ENCODE measurements at regions not wholly inside any gene's neighbourhood (a gene's known extent, or its start where the extent isn't known, plus 50 kb on each side); places are given as distances from the start of the nearest gene placed in this dataset.

- Histone ChIP-seq H3K4me3 (no peak overlapping the region), H3K79me2 (ENCODE audit: low read depth) (no peaks in the 10 kb centered on the region), H3K36me3 (ENCODE audit: low read depth) (no peaks in the 10 kb centered on the region), H3K9me3 (ENCODE audit: insufficient read depth, low read depth) (no peaks in the 10 kb centered on the region), H2AFZ (no peak overlapping the region), H3K4me2 (no peak overlapping the region), H4K20me1 (ENCODE audit: insufficient read depth) (no peaks in the 10 kb centered on the region), H3F3A (ENCODE audit: insufficient read depth, low read depth) (no peaks in the 10 kb centered on the region), H3K27me3 (ENCODE audit: insufficient read depth, low read depth) (no peaks in the 10 kb centered on the region), H3K4me1 (replicated peaks; ENCODE audit: insufficient read depth) (no peaks in the 10 kb centered on the region), H3K9me2 (ENCODE audit: insufficient read depth) (no peaks in the 10 kb centered on the region), H3K27ac (no peak overlapping the region)
- CTCF ChIA-PET, result interaction anchor here (0.9 kb wide), 1 partner anchor 465 kb away, joined by 3 read pairs; no protein-coding TSS in a partner anchor
- intact Hi-C loops (cut with micrococcal nuclease; ENCODE audit: unreplicated experiment), result loop anchor here (2.0 kb wide), 1 partner anchor 384 kb away; no protein-coding TSS in a partner anchor
- DNase-seq, result peak in 1 of 2 experiments; percentile 14
- no TSS peak for BruUV-seq (replicated peaks)
- POLR2A ChIA-PET (ENCODE audit: unreplicated experiment), result no interaction called here
- no peak for TF ChIP-seq EZH2 (IDR thresholded peaks at IDR 0.05; ENCODE audit: low read depth)
- peak; percentile 60 for TF ChIP-seq CTCF (conservative IDR thresholded peaks at IDR 0.05)
These were observed 155.0 kb downstream of the TTC32 start for GRCh38 chr2:19746611-19747309.

GRCh38 chr2:19746137-19746600 lies 155.6 kb downstream of the TTC32 start:
- DNase-seq, result no peak
- H3F3A ChIP-seq (ENCODE audit: insufficient read depth, low read depth), result no peaks in the 10 kb centered on the region
- no peak for TF ChIP-seq CTCF (conservative IDR thresholded peaks at IDR 0.05)
- TF ChIP-seq EZH2 (IDR thresholded peaks at IDR 0.05; ENCODE audit: low read depth), result no peak
- no peaks in the 10 kb centered on the region for H3K9me2 ChIP-seq (ENCODE audit: insufficient read depth)
- no peak overlapping the region for H2AFZ ChIP-seq
- ChIA-PET CTCF (interaction anchor here (0.9 kb wide), 1 partner anchor 464 kb away, joined by 3 read pairs; no protein-coding TSS in a partner anchor), POLR2A (ENCODE audit: unreplicated experiment) (no interaction called here)
- no peak overlapping the region for H3K27ac ChIP-seq
- H3K36me3 ChIP-seq (ENCODE audit: low read depth), result no peaks in the 10 kb centered on the region
- H3K9me3 ChIP-seq (ENCODE audit: insufficient read depth, low read depth), result no peaks in the 10 kb centered on the region
- no peaks in the 10 kb centered on the region for H3K27me3 ChIP-seq (ENCODE audit: insufficient read depth, low read depth)
- BruUV-seq (replicated peaks), result no TSS peak
- no peak overlapping the region for H3K4me3 ChIP-seq
- no peaks in the 10 kb centered on the region for H3K79me2 ChIP-seq (ENCODE audit: low read depth)
- no peaks in the 10 kb centered on the region for H3K4me1 ChIP-seq (replicated peaks; ENCODE audit: insufficient read depth)
- intact Hi-C loops (cut with micrococcal nuclease; ENCODE audit: unreplicated experiment), result loop anchor here (2.0 kb wide), 1 partner anchor 383 kb away; no protein-coding TSS in a partner anchor
- no peaks in the 10 kb centered on the region for H4K20me1 ChIP-seq (ENCODE audit: insufficient read depth)
- no peak overlapping the region for H3K4me2 ChIP-seq

DNA sequence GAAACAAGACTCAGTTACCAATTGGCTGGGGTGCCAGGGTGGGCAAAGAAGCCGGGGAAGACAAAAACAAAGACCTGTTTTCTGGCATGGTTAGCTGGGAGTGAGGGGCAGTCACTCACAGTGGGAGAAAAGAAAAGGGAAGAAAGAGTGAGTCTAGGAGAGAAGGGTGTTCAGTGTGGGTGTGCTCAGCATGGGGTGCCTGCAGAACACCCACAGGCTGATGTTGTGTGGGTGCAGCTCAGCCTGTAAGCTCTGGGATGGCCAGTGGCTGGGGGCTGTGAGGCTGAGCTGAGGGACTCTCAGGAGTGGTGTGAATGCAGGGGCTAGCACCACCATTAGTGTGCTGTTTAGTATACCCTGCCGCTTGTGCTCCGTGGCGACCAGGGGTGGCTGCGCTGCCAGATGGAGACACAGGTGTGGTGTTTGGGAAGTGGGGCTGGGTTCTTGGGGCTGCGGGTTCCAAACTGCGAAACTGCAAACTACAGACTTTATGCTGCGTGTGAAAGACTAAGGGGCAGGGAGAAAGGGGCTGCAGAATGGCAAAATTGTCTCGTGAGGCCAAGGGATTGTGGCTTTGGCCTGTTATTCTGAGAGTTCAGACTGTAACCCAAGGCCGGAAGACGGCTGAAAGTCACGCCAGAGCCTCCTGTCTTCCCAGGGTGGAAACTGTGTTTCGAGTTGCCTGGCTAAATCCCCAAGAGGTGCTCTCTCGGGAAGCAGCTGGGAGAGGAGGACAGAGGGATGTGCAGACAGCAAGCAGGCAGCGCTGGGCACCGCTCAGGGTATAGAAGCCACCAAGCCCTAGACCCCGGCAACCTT lies 156.3 kb downstream of the TTC32 start:
- Histone ChIP-seq H3K27me3 (ENCODE audit: insufficient read depth, low read depth) (no peaks in the 10 kb centered on the region), H3K4me1 (replicated peaks; ENCODE audit: insufficient read depth) (no peaks in the 10 kb centered on the region), H3K4me3 (no peak overlapping the region), H3K9me2 (ENCODE audit: insufficient read depth) (no peaks in the 10 kb centered on the region), H3K79me2 (ENCODE audit: low read depth) (no peaks in the 10 kb centered on the region), H3K4me2 (no peak overlapping the region), H3K9me3 (ENCODE audit: insufficient read depth, low read depth) (no peaks in the 10 kb centered on the region), H3F3A (ENCODE audit: insufficient read depth, low read depth) (no peaks in the 10 kb centered on the region), H4K20me1 (ENCODE audit: insufficient read depth) (no peaks in the 10 kb centered on the region), H3K27ac (no peak overlapping the region), H3K36me3 (ENCODE audit: low read depth) (no peaks in the 10 kb centered on the region), H2AFZ (no peak overlapping the region)
- intact Hi-C loops (cut with micrococcal nuclease; ENCODE audit: unreplicated experiment), result loop anchor here (2.0 kb wide), 1 partner anchor 383 kb away; no protein-coding TSS in a partner anchor
- no peak for DNase-seq
- POLR2A ChIA-PET (ENCODE audit: unreplicated experiment), result no interaction called here
- TF ChIP-seq EZH2 (IDR thresholded peaks at IDR 0.05; ENCODE audit: low read depth), result no peak
- no peak for TF ChIP-seq CTCF (conservative IDR thresholded peaks at IDR 0.05)
- no TSS peak for BruUV-seq (replicated peaks)
- CTCF ChIA-PET, result no interaction called here
